ENCODE measurements at regions not wholly inside any gene's neighbourhood (a gene's known extent, or its start where the extent isn't known, plus 50 kb on each side); places are given as distances from the start of the nearest gene placed in this dataset.

DNA sequence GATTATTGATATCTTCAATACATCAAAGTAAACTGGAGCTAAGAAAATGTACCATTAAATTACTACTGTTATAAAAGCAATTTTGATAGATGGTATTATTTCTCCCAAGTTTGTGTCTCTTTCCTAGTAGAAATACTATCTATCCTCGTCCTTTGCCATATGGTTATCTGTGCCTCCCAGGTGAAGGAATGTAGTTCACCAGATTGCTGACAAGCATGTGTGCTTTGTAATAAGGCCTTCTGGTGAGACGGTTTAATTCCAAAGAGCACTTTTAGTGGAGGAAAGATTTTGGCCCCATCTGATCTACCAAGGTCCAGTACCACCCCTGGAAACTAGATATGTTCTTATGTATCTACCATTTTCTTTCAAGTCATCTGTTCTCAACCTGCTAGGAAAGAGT, 243.6 kb downstream of the DLEU7 start:
- no peak for DNase-seq (ENCODE audit: low read depth)
- no peak overlapping the region for H3K4me3 ChIP-seq (ENCODE audit: low read depth, low read length)
- TF ChIP-seq, protein P1, sequence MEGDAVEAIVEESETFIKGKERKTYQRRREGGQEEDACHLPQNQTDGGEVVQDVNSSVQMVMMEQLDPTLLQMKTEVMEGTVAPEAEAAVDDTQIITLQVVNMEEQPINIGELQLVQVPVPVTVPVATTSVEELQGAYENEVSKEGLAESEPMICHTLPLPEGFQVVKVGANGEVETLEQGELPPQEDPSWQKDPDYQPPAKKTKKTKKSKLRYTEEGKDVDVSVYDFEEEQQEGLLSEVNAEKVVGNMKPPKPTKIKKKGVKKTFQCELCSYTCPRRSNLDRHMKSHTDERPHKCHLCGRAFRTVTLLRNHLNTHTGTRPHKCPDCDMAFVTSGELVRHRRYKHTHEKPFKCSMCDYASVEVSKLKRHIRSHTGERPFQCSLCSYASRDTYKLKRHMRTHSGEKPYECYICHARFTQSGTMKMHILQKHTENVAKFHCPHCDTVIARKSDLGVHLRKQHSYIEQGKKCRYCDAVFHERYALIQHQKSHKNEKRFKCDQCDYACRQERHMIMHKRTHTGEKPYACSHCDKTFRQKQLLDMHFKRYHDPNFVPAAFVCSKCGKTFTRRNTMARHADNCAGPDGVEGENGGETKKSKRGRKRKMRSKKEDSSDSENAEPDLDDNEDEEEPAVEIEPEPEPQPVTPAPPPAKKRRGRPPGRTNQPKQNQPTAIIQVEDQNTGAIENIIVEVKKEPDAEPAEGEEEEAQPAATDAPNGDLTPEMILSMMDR (IDR thresholded peaks at IDR 0.05; ENCODE audit: low read depth, low read length, missing control alignments): no peak

DNA sequence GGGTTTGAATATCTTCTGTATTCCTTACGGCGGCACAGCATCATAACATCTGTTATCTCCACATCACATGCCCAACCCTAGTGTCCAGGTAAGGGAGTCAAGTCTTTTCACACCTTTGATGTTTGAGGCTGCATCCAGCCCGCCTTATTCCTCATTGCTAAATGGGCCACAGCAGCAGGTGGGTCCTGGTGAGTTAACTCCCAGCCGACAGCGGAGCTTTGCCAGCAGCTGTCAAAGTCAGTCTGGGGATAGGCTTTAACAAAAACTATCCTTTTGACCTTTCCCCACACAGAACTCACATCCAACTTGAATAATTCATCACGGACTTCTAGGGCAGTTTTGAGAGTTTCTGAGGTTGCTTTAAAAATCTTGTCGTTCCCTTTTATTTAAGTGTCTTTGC, 235.1 kb downstream of the DLEU7 start:
- H3K4me3 ChIP-seq (ENCODE audit: low read depth, low read length): no peak overlapping the region
- TF ChIP-seq, protein P1 (IDR thresholded peaks at IDR 0.05; ENCODE audit: low read depth, low read length, missing control alignments): no peak
- no peak for DNase-seq (ENCODE audit: low read depth)

DNA sequence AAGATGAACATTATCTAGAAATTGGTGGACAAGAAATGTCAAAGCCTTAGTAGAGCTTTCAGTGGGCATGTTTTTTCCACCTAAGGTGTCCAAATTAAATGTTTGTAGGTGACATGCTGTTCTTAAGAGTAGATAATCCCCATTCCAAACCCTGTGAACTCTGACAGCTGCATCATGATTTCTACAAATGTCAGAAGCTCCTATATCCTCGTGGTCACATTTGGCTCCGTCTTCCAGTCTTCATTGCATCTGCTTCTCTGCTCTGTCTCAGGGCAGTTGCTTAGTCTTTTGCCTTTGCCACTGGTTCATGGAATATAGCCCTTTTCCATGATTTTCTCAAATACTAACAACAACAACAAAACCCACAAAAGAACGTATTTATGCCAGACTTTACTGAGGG, 234.5 kb downstream of the DLEU7 start:
- no peak overlapping the region for H3K4me3 ChIP-seq (ENCODE audit: low read depth, low read length)
- no peak for DNase-seq (ENCODE audit: low read depth)
- TF ChIP-seq, protein P1 (IDR thresholded peaks at IDR 0.05; ENCODE audit: low read depth, low read length, missing control alignments): no peak

DNA sequence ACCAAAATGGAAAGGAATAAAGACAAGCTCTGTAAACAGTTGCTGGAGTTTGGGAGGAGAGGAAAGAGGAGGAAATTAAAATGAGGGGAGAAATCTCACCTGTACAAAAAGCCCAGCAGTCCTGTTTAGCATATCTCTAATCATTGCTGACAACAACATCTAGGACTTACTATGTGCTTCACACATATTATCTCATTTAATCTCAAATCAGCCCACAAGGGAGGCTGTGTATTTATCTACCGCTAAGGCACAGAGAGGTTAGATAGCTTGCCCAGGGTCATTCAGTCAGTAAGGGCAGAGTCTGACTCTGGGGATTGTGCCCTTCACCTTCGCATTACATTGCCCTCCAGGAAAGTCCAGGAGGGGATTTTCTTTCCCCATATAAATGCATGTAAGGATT, 233.3 kb downstream of the DLEU7 start:
- DNase-seq (ENCODE audit: low read depth): no peak
- TF ChIP-seq, protein P1 (IDR thresholded peaks at IDR 0.05; ENCODE audit: low read depth, low read length, missing control alignments): no peak
- no peak overlapping the region for H3K4me3 ChIP-seq (ENCODE audit: low read depth, low read length)

DNA sequence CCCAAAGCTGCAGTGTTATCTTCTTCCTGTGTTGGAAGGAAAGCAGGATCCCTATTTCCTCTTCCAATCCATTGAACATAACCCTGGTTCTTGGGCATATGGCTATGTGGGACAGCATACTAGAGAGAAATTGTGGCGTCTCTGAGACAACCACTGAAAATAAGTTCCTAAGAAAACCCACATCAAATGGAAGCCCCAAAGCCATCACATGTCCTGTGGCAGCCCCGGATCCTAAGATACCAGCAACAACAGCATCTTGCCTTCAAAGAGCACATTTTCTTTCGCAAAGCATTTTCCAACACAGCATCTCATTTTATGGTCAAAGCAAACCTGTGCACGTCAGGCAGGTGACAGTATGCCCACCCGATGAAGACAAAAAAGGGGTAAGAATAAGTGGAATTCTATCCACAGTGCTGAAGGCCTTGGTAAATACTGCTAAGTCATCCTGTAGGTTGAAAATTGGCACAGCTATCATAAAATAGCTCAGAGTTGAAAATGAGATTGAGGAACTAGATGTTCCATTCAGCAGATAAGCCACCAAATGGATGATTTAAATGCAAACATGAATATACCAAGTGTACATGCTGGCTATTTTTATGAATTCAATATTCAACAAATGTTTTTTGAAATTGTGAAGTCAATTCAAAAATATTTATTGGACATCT, 232.2 kb downstream of the DLEU7 start:
- TF ChIP-seq, protein P1 (IDR thresholded peaks at IDR 0.05; ENCODE audit: low read depth, low read length, missing control alignments): no peak
- H3K4me3 ChIP-seq (ENCODE audit: low read depth, low read length): no peak overlapping the region
- no peak for DNase-seq (ENCODE audit: low read depth)

DNA sequence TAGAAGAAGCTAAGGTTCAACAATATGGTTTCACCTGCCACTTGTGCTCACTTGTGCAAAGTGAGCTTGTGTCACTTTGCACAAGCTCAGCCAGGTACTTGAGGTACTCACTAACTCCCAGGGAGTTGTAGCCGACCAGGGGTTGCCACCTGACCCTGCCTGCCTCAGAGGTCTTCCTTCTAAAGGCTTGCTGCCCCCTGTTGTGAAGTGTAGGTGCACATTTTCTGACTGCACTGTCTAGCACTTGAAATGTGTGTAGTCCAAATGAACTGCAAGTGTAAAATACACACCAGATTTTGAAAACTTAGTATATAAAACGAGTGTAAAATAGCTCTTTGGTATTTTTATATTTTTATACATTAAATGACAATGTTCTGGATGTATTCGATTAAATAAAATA, 230.8 kb downstream of the DLEU7 start:
- TF ChIP-seq, protein P1 (IDR thresholded peaks at IDR 0.05; ENCODE audit: low read depth, low read length, missing control alignments): no peak
- no peak overlapping the region for H3K4me3 ChIP-seq (ENCODE audit: low read depth, low read length)
- DNase-seq (ENCODE audit: low read depth): no peak

DNA sequence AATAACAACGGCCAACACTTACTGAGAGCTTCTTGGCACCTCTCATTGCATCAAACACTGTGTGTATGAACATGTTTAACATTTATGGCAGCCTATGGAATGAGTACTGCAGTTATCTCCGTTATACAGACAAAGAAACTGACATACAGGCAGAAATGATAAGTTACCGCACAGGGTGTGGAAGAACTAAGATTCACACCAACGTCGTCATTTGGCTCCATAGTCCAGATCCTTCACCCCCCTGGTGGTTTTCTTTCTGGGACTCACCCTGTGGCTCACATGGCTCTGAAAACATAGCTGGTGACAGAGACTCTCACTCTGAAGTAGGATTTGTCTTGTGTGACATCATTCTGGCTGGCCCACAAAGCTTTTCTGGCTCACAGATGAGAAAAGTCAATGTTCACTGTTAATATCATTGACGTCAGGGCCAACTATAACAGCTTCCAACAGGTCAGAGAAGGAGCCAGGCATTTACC, 230.1 kb downstream of the DLEU7 start:
- TF ChIP-seq, protein P1 (IDR thresholded peaks at IDR 0.05; ENCODE audit: low read depth, low read length, missing control alignments): no peak
- DNase-seq (ENCODE audit: low read depth): no peak

More for the DNA sequence above, 230.1 kb downstream of the DLEU7 start:
- H3K4me3 ChIP-seq (ENCODE audit: low read depth, low read length): no peak overlapping the region

Data from GM12864 (cell line).